Putamen (tissue), 1 donor: ENCODE measurements at regions not wholly inside any gene's neighbourhood (a gene's known extent, or its start where the extent isn't known, plus 50 kb on each side); places are given as distances from the start of the nearest gene placed in this dataset.

ENCODE experiments used
- DNase-seq: peaks from one replicate; pipeline ENCODE4 v3.0.0-alpha.2; 2016; ENCODE audit warnings: low spot score

DNA sequence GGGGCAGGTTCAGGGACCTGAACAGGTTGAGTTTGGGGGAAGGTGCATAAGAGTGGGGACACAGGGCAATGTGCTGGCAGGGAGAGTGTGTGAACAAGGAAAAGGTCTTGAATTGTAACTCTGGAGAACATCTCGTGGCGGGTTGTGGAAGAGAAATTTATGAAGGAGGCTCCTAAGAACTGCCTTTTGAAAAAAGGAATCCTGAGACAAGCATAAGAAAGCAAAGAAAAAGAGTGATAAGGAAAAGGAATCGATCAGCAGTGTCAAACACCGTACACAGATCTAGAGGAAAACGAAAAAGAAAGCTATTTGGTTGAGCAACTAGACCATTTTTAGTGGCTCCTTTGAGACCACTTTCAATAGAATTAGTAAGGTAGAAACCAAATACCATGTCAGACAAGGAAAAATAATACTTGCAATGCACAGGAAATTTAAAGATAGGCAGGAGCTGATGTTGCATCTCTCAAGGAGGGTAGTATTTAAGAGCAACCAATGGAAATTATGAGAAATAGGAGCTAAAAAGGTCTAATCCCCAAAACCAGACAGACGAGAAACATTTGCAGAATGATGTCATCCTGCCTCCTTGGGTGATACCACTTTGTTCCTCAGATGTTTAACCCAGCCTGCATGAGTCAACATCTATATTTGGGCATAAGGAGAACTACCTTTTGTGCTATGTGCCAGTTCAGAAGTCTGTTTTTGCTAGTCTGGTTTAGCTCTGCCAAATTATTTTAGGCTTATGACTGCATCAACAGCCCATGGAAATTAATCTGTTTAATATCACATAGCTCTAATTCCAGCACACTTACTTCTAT, 64.5 kb upstream of the STK38L start:
- peak; percentile 20 for DNase-seq

DNA sequence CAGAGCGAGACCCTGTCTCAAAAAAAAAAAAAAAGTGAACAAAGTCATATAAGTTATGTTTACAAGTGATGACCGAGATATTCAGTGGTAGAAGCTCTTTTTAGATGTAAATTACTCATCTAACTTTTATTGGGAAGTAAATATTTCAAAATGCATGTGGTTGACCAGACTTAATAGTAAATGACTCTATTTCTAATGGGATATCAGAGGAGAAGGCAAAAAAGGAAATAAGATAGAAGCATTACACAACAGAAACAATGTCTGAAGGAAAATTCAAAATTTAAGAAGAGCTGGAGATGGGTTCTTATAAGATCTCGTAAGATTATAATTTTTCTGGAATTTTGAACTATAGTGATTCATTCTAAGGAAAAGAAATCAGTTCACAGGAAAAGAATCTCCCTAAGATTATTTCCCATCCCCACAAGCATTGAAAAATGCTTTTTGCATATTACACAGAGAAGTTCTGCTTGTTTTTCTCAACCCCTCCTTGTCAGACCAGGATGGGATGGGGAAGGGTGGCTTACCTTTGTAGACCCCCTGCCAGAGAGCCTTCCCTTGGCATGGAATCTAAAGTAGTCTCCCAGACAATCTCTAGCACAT, 63.1 kb upstream of the STK38L start:
- no peak for DNase-seq

DNA sequence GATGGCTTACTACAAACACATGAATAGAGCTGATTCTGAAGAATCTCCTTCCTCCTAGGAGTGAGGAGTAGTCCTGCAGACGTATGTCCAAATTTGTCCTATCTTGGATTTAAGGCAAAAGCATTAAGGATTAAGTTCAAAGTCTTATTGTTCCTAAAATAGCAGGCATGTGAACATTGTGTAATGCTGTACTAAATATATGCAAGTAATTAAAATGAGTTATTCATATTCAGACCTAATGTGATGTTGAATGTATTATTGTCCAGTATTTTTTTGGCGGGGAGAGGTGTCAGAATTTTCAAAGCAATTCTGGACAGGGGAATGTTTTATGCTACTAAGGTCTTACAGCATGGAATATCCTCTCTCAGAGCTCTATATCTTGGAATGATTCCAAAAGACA, 60.7 kb upstream of the STK38L start:
- DNase-seq: no peak

DNA sequence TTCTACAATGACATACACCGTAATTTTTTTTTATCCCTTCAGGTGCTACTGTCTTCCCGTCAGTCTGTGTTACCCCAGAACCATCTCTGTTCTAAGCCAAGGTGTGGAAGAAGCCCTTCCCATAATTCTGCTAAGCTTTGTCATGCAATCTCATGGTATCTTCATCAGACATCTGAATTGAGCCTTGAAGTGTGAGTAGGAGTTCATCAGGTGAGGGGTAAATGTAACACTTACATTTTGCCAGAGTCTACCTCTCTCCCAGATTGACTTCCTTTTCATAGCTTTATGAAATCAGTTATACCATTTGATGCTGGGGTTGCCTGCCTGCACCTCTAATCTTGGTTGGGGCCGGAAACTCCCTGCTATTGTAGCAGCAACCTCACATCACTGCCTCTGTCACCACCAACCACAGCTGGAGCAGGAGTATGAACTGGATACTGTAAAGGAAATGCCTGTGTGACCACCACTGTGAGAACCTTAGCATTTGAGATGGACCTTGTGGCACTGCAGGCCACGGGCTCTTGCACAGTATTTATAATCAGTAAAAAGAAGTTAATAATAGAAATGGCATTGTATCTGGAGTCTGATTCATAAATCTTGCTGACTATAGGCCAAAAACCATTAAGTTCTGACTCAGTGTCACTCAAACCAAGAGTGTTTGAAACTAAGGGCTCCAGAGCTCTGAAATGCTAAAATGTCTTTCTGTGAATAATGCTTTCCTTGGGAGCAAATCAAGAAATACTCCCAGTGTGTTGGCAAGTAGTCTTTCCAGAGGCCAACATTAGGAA, 58.7 kb upstream of the STK38L start:
- no peak for DNase-seq

DNA sequence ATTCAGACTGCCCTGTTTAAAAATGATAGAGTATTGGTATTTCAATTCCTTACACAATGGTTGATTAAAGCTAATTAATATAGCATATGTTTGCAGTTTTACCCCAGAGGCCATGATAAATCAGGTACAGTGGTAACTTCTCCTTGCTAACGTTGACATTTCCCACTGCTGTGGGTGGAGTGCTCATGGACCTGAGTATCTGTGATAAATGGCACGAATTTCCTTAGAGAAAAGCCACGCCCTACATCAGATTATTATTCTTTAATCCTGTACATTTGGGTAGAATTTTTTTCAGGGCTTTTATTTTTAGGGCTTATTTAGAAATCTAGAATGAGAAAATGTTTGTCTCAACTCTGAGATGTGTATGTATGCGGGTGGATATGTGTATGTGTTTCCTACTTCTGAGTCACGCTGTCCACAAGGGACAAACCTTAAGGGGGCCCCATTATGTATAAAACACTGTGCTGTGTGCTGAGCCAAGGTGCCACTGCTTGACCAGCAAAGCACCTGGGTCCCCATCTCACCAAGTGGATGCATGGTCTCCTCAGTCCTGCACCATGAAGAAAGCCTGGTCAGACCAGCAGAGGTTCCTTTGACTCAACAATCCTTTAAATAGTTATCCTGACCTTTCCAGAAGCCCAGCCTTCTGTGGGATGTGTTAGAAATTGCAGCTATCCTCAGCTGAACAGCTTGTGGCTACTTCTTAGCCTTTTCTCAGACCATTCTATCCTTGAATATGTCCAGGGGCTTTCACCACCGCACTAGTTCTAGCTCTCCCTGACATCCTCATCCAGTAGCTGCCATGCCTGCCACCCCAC, 57.9 kb upstream of the STK38L start:
- no peak for DNase-seq

DNA sequence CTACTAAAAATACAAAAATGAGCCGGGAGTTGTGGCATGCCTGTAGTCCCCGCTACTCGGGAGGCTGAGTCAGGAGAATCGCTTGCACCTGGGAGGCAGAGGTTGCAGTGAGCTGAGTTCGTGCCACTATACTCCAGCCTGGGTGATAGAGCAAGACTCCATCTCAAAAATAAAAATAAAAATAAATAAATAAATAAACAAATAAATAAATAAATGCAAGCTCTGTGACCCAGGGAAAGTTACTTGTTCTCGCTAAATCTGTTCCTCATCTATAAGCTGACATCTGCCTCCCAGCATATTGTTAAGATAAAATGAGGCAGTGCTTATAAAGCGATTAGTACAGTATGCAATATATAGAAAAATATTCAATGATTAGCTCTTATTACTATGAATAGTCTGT, 56.4 kb upstream of the STK38L start:
- no peak for DNase-seq

DNA sequence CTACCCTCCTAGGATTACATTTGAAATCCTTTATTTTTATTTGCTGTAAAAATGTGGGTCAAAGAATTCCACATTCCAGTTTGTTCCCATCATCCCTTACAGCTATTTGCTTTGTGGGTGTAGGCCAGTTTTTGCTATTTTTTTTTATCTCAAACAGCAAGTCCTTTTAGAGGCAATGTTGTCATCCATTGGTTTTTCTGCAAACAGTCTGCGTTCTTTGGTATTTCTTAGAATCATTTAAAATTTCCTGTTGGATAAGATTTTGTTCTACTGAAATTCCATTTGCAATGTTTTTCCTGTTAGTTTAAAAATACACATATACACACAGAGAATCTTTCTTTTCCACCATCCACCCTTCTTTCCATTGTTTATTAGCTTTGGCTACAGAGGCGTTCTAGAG, 53.3 kb upstream of the STK38L start:
- no peak for DNase-seq

DNA sequence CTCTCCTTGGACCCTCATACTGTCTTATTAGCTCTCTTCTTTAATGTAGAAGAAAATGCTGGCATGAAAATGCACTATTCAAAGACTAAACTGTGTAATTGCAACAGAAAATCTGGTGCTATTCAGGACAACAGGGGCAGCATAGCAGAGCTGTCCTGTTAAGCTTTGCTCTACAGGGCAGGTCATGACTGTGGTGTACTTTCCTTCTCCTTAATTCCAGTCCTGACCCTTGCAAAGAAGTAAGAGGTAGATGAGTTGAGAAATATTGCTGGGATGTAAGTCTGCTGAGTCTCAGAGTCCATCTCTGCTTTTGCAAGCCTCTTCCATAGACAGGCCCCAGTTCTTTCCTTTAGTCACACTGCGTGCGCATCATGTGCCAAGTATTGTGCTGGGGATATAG, 52.6 kb upstream of the STK38L start:
- DNase-seq: no peak

DNA sequence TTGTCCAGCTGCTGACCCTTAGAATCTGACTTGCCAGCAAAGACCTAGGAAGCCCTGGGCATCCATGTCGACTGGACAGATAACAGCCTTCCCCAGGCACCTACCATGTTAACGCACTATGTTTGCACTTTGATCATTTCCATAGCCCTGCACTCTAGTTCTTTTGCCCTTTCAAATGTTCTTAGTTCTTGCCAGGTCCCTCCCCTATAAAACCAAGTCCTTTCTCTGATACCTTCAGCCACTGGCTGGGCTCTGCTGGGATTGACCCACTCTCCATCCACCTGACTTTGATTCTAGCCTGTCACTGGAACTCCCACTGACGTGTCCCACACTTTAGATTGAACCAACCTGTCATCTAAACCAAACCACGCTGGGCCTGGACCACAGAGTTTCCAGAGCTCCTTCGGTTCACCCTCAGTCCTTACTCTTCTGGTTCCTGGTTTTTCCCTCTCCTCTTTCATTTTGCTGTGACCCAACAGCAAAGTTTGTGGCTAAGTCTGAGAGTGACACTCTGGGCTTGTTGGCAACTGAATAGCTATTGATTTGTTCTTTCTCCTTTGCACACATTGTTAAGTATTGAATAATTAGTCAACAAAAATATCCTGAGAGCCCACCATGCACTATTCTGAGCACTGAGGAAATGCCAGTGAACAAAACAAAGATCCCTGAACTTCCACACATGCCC, 51.8 kb upstream of the STK38L start:
- DNase-seq: no peak

DNA sequence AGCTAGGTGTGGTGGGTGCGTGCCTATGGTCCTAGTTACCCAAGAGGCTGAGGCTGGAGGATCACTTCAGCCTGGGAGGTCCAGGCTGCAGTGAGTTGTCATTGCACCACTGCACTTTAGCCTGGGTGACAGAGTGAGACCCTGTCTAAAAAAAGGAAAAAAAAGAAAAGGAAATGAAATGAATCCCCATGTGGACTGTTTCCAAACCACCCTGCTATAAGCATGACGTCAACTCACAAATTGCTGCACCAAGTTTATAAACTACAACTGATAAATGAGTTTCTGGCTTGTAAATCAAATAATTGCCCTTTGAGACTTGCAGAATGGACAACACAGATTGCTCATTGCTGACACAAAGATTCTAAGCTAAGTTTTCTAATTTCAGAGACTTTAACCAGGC, 51.0 kb upstream of the STK38L start:
- DNase-seq: no peak

DNA sequence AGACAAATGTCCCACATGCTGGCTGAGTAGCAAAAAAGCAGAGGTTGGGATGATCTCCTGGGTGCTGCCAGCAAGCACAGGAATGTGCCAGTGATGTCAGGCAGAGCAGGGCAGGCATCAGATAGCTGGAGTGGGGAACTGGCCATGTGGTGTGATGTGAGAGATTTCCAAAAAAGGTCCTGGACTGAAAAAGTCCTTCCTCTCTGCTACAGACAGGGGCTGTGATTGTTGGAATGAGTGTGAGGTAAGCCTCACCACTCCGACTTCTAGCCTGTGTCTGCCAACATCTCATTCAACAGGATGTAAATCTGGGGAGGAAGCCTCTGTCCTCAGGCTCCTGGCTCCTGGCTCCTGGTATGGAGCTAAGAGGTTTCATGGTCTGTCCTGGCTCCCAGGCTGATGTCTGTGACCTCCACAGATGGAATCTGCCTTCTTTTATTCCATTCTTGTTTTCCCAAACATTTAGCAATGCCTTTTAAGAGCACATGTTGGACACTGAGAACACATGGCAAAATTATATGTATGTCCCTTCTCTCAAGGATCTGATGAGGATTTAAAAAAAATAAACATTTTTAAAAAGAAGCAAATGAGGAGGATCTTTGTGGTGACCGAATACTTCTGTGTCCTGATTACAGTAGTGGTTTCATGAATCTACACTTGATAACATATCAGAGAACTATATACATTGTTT, 50.1 kb upstream of the STK38L start:
- DNase-seq: no peak
